DMS53 treated with DMSO at 0.1 percent for 48 hours (cell line): ENCODE measurements at regions not wholly inside any gene's neighbourhood (a gene's known extent, or its start where the extent isn't known, plus 50 kb on each side); places are given as distances from the start of the nearest gene placed in this dataset.
"Not testable (repeated sequence)": the region's sequence is repeated elsewhere in the genome, so short reads cannot be mapped to it uniquely, and the experiment has no call there.

ENCODE experiments used
- DNase-seq: peaks from one replicate; lab custom pipeline; 2025; ENCODE audit not compliant: unreplicated experiment; lab: John Stamatoyannopoulos, UW

GRCh38 chr17:53765609-53766008 lies 57.1 kb upstream of the KIF2B start:
- no peak for DNase-seq

GRCh38 chr17:53765129-53765528 lies 57.6 kb upstream of the KIF2B start:
- DNase-seq, result no peak

DNA sequence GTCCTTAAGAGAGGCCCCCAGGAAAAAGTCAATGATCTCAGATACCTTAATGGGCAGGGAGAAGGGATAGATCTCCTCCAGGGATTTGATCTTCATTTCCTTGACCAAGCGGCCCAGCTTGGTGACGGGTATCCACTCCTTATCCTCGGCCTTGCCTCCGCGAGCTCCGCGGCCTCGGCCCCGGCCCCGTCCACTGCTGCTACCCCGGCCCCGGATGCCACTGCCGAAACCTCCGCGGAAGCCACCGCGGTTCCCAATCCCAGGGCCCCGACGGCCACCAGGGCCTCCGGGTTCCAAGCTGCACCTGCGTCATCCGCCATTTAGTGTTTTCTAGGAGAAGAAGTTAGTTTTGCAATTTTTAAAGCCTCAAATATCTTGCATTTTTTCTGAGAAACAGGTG lies 65.2 kb upstream of the KIF2B start:
- no peak for DNase-seq

DNA sequence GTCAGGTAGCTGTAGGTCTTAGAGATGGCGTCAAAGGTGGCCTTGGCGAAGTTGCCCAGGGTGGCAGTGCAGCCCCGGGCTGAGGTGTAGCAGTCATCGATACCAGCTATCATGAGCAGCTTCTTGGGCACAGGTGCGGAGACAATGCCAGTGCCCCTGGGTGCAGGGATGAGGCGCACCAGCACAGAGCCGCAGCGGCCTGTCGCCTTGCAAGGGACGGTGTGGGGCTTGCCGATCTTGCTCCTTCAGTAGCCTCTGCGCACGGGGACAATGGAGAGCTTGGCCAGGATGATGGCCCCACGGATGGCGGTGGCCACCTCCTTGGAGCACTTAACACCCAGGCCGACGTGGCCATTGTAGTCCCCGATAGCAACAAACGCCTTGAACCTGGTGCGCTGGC lies 65.6 kb upstream of the KIF2B start:
- not testable (repeated sequence) for DNase-seq

- DNase-seq, result no peak
These were observed 73.5 kb upstream of the KIF2B start for GRCh38 chr17:53749178-53749577.

DNA sequence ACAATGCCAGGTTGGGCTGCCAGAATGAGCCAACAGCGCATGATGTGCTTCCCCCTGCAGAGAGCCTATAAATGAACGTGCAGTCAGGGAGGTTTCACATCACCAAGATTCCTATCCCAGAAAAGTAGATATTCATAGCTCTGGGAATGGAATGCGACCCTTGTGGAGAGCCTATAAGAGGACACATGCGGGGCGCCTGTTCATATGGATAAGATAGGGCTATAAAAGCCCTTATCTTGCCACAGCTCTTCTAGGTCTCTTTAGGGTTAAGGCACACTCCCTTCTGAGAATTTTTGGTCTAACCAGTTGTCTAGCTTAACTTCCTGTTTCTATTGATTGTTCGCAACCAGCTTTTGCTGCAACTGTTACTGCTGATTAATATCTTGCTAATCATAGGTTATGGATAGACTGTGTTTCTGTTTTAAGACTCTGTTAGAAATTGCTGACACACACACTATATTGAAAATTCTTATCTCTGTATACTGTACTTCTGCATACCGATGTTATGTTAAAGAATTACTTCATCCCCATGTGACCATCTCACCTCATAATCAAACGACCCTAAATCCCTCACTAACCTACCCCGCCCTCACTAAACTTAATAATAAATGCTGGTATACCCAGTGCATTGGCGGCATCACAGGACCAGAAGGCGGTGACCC lies 74.4 kb upstream of the KIF2B start:
- not testable (repeated sequence) for DNase-seq

DNA sequence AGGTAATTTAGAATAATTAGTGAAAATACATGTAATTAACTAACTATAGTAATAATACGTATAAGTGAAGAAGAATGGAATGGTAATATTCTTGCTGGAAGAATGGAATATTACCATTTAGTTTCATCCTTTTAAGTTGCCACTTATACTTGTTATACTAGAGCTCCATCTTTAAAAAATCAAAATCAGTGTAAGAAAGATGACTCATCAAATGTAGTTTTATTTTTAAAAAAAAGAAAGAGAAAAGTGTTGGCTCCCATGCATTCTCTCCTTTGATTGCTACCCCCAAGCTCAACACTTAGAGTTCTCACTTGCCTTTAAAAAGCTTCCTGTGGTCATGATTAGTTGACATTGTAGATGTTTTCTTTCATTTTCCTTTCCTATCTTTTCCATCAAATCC lies 82.4 kb upstream of the KIF2B start:
- DNase-seq, result no peak

DNA sequence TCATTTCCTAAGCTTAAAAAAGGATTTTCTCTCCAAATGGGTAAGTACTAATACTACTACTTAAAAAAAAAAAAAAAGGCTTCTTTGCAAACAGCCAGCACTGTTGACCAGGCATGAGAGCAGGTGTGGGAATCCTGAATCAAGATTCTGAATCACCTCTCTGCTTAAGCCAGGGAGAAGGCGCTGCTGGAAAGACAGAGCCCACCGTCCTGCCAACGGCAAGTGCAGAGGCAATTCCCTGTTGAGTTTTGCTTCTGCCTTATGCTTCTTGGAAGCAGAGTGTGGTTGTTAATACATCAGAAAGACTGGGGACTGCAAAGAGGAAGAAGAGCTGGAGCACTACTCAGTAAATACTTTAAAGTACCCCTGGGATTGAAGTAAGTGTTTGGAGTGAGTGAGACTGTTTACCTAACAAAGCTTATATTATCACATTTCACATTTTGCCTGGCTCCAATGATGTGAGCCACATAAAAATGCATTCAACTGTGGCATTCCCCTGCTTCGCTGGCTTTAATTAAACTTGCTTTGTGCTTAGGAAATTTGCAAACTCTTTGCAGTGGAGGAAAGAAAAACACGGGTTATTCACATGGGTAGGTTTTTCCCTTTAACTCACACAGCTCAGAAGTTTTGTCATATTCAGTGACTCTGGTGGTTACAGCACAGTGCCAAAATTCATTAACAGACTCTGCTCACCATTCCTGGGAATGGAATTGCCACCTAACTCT lies 86.0 kb upstream of the KIF2B start:
- peak; percentile 51 for DNase-seq

- DNase-seq, result no peak
These were observed 98.0 kb upstream of the KIF2B start for GRCh38 chr17:53724726-53725125.

GRCh38 chr17:53722407-53722806 lies 100.3 kb upstream of the KIF2B start:
- DNase-seq, result no peak

DNA sequence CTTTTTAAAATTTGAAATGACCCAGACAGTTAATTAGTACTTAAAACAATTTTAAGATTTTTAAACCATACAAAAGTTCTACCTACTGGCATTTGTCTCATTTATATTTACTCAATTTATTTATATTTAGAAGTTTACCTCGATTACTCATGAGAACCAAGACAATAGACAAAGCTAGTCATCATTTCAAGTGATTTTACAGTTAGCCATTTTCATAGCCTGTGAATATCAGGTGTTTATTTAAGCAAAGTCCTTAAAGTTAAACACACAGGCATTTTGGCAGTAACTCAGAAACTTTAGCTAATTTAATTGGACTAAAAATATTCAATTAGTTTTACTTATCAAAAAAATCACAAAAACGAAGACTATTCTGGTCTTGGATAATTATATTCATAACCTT lies 101.6 kb upstream of the KIF2B start:
- no peak for DNase-seq

DNA sequence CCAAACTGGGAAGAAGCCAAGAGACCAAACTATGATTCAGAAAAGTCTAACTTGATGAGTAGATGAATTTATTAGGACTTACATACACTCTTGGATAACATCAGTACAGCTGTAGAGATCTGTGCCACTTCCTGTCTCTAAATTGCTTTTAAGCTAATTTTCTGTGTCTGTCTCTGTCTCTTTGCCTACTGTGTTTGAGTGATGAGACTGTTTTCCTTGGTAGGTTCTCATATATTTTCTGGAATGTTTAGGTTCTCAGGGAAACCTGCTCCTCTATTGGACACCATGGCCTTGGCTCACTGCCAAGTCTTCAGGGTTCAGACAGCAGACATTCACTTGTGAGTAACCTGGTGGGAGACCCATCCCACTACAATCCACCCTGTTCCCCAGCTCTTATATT lies 103.5 kb upstream of the KIF2B start:
- DNase-seq, result no peak

- no peak for DNase-seq
These were observed 115.2 kb upstream of the KIF2B start for GRCh38 chr17:53707566-53707965.

DNA sequence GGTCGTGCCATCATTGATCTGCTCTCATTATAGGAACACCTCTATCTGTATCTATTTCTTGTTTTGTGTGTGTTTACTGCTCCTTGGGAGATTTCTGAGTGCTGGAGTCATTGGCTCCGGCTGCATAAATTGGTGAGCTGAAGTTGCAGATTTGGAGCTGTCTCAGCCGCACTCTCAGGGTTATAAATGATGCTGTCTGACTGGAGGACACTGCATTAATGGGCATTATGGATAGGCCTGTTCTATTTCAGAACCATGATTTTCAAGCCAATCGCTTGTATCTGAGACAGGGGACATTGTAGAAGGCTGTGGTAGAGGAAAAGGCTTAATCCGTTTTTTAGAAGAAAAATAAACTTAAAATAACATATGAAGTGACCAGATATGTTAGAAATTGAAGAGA lies 126.4 kb upstream of the KIF2B start:
- DNase-seq, result no peak

DNA sequence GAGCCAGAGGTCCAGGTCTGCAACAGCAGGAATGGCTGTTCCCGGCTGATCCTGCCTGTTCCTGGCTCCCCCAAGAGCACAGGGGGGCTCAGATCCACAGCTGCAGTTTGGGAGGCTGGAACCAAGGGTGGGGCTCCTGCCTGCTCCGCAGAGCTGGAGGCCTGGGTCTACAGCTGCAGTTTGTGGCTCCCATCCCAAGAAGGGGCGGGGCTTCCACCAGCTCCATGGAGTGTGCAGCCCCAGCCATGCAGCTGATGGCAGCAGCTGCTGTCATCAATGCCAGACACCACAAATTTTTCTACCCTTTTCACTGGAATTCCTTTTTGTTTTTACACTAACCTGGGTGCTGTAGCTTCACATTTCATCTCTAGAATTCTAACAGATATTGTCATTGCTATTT lies 135.4 kb upstream of the KIF2B start:
- DNase-seq, result no peak

GRCh38 chr17:53680745-53681144 lies 142.0 kb upstream of the KIF2B start:
- no peak for DNase-seq

DNA sequence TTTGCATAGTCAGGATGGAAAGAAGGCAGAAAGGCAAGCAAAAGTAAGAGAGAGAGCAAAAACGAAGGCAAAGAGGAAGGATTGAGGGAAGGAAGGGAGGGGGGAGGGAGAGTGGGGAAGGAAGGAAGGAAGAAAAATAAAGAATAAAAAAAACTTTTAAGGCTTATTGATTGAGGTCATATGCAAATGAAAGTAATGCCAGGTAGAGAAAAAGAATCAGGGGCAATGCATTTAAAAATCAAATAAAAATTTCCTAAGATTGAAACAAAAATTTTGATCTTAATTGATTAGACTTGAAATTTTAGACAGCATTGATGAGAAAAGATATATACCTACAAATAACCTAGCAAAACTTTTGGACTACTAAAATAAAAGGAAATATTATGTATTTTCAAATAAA lies 153.9 kb upstream of the KIF2B start:
- no peak for DNase-seq

GRCh38 chr17:53662608-53663007 lies 160.1 kb upstream of the KIF2B start:
- no peak for DNase-seq

GRCh38 chr17:53659181-53659580 lies 163.5 kb upstream of the KIF2B start:
- DNase-seq, result no peak

DNA sequence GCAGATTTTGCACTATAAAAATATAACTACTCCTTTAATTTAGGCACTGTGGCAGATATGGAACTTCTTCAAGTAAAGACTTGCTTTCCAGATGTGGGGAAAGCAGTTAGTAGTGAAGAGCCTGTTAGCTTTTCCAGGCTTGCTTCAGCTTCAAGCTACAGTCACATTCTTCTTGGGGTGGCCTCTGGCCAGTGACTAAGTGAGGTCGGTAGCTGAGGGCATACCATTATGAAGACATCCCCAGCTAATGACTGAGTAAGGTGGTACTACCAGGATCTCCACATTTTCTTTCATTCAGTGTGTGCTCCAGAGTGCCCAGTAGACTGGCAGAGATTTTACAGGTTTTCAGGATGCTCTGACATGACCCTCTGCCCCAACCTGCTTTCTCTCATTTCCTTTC lies 167.1 kb upstream of the KIF2B start:
- no peak for DNase-seq

GRCh38 chr17:53649201-53649600 lies 173.5 kb upstream of the KIF2B start:
- DNase-seq, result no peak

DNA sequence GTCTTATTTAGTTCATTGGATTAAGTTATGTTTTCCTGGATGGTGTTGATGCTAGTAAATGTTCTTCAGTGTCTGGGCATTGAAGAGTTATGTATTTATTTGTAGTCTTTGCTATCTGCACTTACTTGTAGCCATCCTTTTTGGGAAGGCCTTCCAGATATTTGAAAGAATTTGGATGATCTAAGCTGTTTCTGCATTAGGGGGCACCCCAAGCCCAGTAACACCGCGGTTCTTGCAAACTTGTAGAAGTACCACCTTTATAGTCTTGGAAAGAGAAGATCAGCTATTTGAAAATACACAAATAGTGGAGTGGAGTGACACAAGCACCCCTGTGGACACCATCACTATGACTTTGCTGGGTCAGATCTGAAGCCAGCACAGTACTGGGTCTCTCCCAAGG lies 175.9 kb upstream of the KIF2B start:
- no peak for DNase-seq

- DNase-seq, result no peak
These were observed 181.9 kb upstream of the KIF2B start for GRCh38 chr17:53640808-53641207.
